Upper lobe of left lung (tissue), 4 donors: ENCODE measurements at regions not wholly inside any gene's neighbourhood (a gene's known extent, or its start where the extent isn't known, plus 50 kb on each side); places are given as distances from the start of the nearest gene placed in this dataset.

ENCODE experiments used
- POLR2A ChIP-seq, 4 donors: fragments of 450-650 bp; IDR thresholded peaks; one replicate each; pipeline ENCODE4 v1.5.1; 2016 to 2017; ENCODE audit warnings: antibody characterized with exemption in 4 of 4, mild to moderate bottlenecking in 2 of 4
- POLR2AphosphoS5 ChIP-seq, 2 donors: sonication (generic); formaldehyde crosslinking; IDR thresholded peaks; one replicate each; pipeline ENCODE4 v1.5.1; 2017; ENCODE audit warnings: antibody characterized with exemption in 2 of 2
- TF ChIP-seq, protein P1 (sequence below), 6 experiments: fragments of 450-650 bp in 4 of 6; fragments of 200-600 bp in 2 of 6; sonication (generic) in 2 of 6; IDR thresholded peaks; one replicate each; pipeline ENCODE4 v1.5.1; 2016 to 2019; ENCODE audit warnings: antibody characterized with exemption in 6 of 6

DNA sequence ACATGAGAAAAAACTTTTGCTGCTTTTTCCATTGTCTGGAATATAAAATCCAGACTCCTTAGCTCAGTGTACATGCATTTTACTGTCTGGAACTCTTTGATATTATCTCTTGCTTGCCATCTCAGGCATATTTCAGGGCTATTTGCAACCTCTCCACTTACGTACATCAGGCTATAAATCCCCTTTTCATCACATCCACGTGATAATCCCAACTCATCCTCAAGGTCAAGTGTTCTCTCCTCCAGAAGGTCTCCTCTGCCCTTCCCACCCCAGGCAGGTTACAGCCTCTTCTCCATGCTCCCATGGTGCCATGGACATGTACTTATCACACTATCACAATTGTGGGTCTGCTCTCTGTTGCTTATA, 202.5 kb upstream of the RBMS1 start:
- TF ChIP-seq, protein P1, sequence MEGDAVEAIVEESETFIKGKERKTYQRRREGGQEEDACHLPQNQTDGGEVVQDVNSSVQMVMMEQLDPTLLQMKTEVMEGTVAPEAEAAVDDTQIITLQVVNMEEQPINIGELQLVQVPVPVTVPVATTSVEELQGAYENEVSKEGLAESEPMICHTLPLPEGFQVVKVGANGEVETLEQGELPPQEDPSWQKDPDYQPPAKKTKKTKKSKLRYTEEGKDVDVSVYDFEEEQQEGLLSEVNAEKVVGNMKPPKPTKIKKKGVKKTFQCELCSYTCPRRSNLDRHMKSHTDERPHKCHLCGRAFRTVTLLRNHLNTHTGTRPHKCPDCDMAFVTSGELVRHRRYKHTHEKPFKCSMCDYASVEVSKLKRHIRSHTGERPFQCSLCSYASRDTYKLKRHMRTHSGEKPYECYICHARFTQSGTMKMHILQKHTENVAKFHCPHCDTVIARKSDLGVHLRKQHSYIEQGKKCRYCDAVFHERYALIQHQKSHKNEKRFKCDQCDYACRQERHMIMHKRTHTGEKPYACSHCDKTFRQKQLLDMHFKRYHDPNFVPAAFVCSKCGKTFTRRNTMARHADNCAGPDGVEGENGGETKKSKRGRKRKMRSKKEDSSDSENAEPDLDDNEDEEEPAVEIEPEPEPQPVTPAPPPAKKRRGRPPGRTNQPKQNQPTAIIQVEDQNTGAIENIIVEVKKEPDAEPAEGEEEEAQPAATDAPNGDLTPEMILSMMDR (IDR thresholded peaks at IDR 0.05) = no peak
- TF ChIP-seq POLR2A (IDR thresholded peaks at IDR 0.05) (no peak), POLR2AphosphoS5 (IDR thresholded peaks at IDR 0.05) (no peak)
